ENCODE measurements at regions not wholly inside any gene's neighbourhood (a gene's known extent, or its start where the extent isn't known, plus 50 kb on each side); places are given as distances from the start of the nearest gene placed in this dataset.

- Histone ChIP-seq H3K4me3 (ENCODE audit: low read length) (no peak overlapping the region), H3K4me1 (ENCODE audit: control insufficient read depth, insufficient read depth, low read length) (no peaks in the 10 kb centered on the region), H3K27me3 (ENCODE audit: control insufficient read depth, insufficient read depth, low read length) (no peaks in the 10 kb centered on the region), H3K36me3 (ENCODE audit: control insufficient read depth, insufficient read depth, low read length) (no peaks in the 10 kb centered on the region), H3K27ac (ENCODE audit: low read length) (no peak overlapping the region), H3K9me3 (ENCODE audit: control insufficient read depth, insufficient read depth, low read length) (no peaks in the 10 kb centered on the region)
- no peaks in the 10 kb centered on the region for H3K4me1 Mint-ChIP-seq
- no peaks in the 10 kb centered on the region for H3K36me3 Mint-ChIP-seq
- intact Hi-C loops (cut with micrococcal nuclease): no loop called here
- DNase-seq (no peak), ATAC-seq (no peak)
- no peak overlapping the region for H3K27ac Mint-ChIP-seq
- peaks cover 6 to 21% of the 10 kb centered on the region in 2 donors for H3K27me3 Mint-ChIP-seq (ENCODE audit: low read depth in 2 of 2)
- H3K4me3 Mint-ChIP-seq: no peak overlapping the region
- no peaks in the 10 kb centered on the region for H3K9me3 Mint-ChIP-seq
- no peak for TF ChIP-seq CTCF (IDR thresholded peaks at IDR 0.05)
Observed at GRCh38 chr1:60890664-60891063, 191.7 kb upstream of the NFIA start.

GRCh38 chr1:60889709-60890108 is 192.7 kb upstream of the NFIA start:
- H3K9me3 ChIP-seq (ENCODE audit: control insufficient read depth, insufficient read depth, low read length): no peaks in the 10 kb centered on the region
- no peaks in the 10 kb centered on the region for H3K36me3 Mint-ChIP-seq
- H3K27ac ChIP-seq (ENCODE audit: low read length): no peak overlapping the region
- H3K4me1 Mint-ChIP-seq: no peaks in the 10 kb centered on the region
- H3K4me3 Mint-ChIP-seq: no peak overlapping the region
- no peak overlapping the region for H3K27ac Mint-ChIP-seq
- H3K27me3 ChIP-seq (ENCODE audit: control insufficient read depth, insufficient read depth, low read length): no peaks in the 10 kb centered on the region
- intact Hi-C loops (cut with micrococcal nuclease): no loop called here
- no peaks in the 10 kb centered on the region for H3K36me3 ChIP-seq (ENCODE audit: control insufficient read depth, insufficient read depth, low read length)
- H3K4me3 ChIP-seq (ENCODE audit: low read length): no peak overlapping the region
- TF ChIP-seq CTCF (IDR thresholded peaks at IDR 0.05): no peak
- no peak for ATAC-seq
- peaks cover 6 to 30% of the 10 kb centered on the region in 2 donors for H3K27me3 Mint-ChIP-seq (ENCODE audit: low read depth in 2 of 2)
- WGBS (ENCODE audit: insufficient coverage): no CpG with 5 or more reads among the region's 2 CpGs
- DNase-seq: no peak
- no peaks in the 10 kb centered on the region for H3K4me1 ChIP-seq (ENCODE audit: control insufficient read depth, insufficient read depth, low read length)
- H3K9me3 Mint-ChIP-seq: no peaks in the 10 kb centered on the region

- intact Hi-C loops (cut with micrococcal nuclease): no loop called here
- WGBS (ENCODE audit: insufficient coverage): 76% methylated on average over 3 of the region's 3 CpGs
- no peaks in the 10 kb centered on the region for H3K36me3 ChIP-seq (ENCODE audit: control insufficient read depth, insufficient read depth, low read length)
Observed at GRCh38 chr1:60888126-60888525, 194.2 kb upstream of the NFIA start.

More at GRCh38 chr1:60888126-60888525, 194.2 kb upstream of the NFIA start:
- ATAC-seq (no peak), DNase-seq (no peak)
- TF ChIP-seq CTCF (IDR thresholded peaks at IDR 0.05): no peak
- Mint-ChIP-seq H3K27ac (no peak overlapping the region), H3K9me3 (no peaks in the 10 kb centered on the region), H3K27me3 (ENCODE audit: low read depth in 2 of 2) (peaks cover 6 to 30% of the 10 kb centered on the region in 2 donors), H3K36me3 (no peaks in the 10 kb centered on the region), H3K4me1 (no peaks in the 10 kb centered on the region), H3K4me3 (no peak overlapping the region)
- Histone ChIP-seq H3K27me3 (ENCODE audit: control insufficient read depth, insufficient read depth, low read length) (no peaks in the 10 kb centered on the region), H3K4me3 (ENCODE audit: low read length) (no peak overlapping the region), H3K4me1 (ENCODE audit: control insufficient read depth, insufficient read depth, low read length) (no peaks in the 10 kb centered on the region), H3K9me3 (ENCODE audit: control insufficient read depth, insufficient read depth, low read length) (no peaks in the 10 kb centered on the region), H3K27ac (ENCODE audit: low read length) (no peak overlapping the region)
